SK-N-SH (cell line): ENCODE measurements at regions not wholly inside any gene's neighbourhood (a gene's known extent, or its start where the extent isn't known, plus 50 kb on each side); places are given as distances from the start of the nearest gene placed in this dataset.

ENCODE experiments used
- CTCF ChIA-PET: fragments of 300-600, 350-600 bp; formaldehyde crosslinking; extraction: SDS; loops from one replicate; lab custom pipeline; 2021; lab: Yijun Ruan, JAX
- POLR2A ChIA-PET: fragments of 350-600 bp; sonication (Branson Sonifier 250); formaldehyde crosslinking; extraction: SDS; loops from one replicate; lab custom pipeline; 2020; ENCODE audit warnings: antibody characterized with exemption, inconsistent platforms; lab: Yijun Ruan, JAX
- DNase-seq: peaks from one replicate; pipeline ENCODE4 v3.0.0; 2012
- H2AFZ ChIP-seq: fragments of 200-600 bp; sonication (generic); 2 replicates; pipeline ENCODE4 v1.8.1; 2016; ENCODE audit warnings: antibody characterized with exemption, mild to moderate bottlenecking, low read depth
- H3F3A ChIP-seq: fragments of 200-600 bp; sonication (generic); replicated peaks from 2 replicates; pipeline ENCODE3; 2016; ENCODE audit warnings: antibody characterized with exemption, mild to moderate bottlenecking; ENCODE audit not compliant: insufficient read depth
- H3K27ac ChIP-seq, 2 experiments: fragments of 200-500 bp in 1 of 2; fragments of 200-600 bp in 1 of 2; sonication (Bioruptor generic) in 1 of 2; sonication (generic), shearing (Covaris generic) in 1 of 2; 2 replicates each; pipeline versions ENCODE4 v1.5.1 to v1.6.1; 2014 to 2016; ENCODE audit warnings: low read depth in 2 of 2, inconsistent platforms in 1 of 2, low read length in 1 of 2, mild to moderate bottlenecking in 1 of 2, mixed read lengths in 1 of 2
- H3K27me3 ChIP-seq: fragments of 200-600 bp; sonication (generic), shearing (Covaris generic); 2 replicates; pipeline ENCODE4 v1.6.1; 2016; ENCODE audit warnings: mixed run types; ENCODE audit not compliant: insufficient read depth
- H3K36me3 ChIP-seq, 2 experiments: fragments of 200-500 bp in 1 of 2; fragments of 200-600 bp in 1 of 2; sonication (Bioruptor generic) in 1 of 2; sonication (generic) in 1 of 2; replicated peaks in 1 of 2; 2 replicates each; pipeline versions ENCODE3 to v1.5.1; 2014 to 2016; ENCODE audit warnings: low read length in 1 of 2, mild to moderate bottlenecking in 1 of 2; ENCODE audit not compliant: insufficient read depth in 2 of 2, control insufficient read depth in 1 of 2
- H3K4me1 ChIP-seq, 2 experiments: fragments of 200-500 bp in 1 of 2; fragments of 200-600 bp in 1 of 2; sonication (Bioruptor generic) in 1 of 2; sonication (generic), shearing (Covaris generic) in 1 of 2; 2 replicates each; pipeline versions ENCODE4 v1.5.1 to v1.6.1; 2014 to 2016; ENCODE audit warnings: low read depth in 1 of 2, low read length in 1 of 2, mixed run types in 1 of 2; ENCODE audit not compliant: insufficient read depth in 2 of 2, control insufficient read depth in 1 of 2
- H3K4me2 ChIP-seq: fragments of 200-600 bp; sonication (generic), shearing (Covaris generic); 2 replicates; pipeline ENCODE4 v1.6.1; 2017; ENCODE audit warnings: mixed run types
- H3K4me3 ChIP-seq, 2 experiments: fragments of 200-500 bp in 1 of 2; fragments of 200-600 bp in 1 of 2; sonication (Bioruptor generic) in 1 of 2; sonication (generic), shearing (Covaris generic) in 1 of 2; 2 replicates each; pipeline versions ENCODE4 v1.5.1 to v1.8.1; 2014 to 2016; ENCODE audit warnings: low read depth in 2 of 2, inconsistent platforms in 1 of 2, low read length in 1 of 2, mild to moderate bottlenecking in 1 of 2, mixed read lengths in 1 of 2, moderate library complexity in 1 of 2
- H3K79me2 ChIP-seq: fragments of 200-600 bp; sonication (generic); 2 replicates; pipeline ENCODE4 v1.8.1; 2017; ENCODE audit warnings: mild to moderate bottlenecking; ENCODE audit not compliant: insufficient read depth
- H3K9ac ChIP-seq: fragments of 200-600 bp; sonication (generic); 2 replicates; pipeline ENCODE4 v1.6.1; 2017; ENCODE audit warnings: mixed run types
- H3K9me2 ChIP-seq: fragments of 200-600 bp; sonication (generic); 2 replicates; pipeline ENCODE4 v1.6.1; 2017; ENCODE audit warnings: mixed run types
- H3K9me3 ChIP-seq: fragments of 200-600 bp; sonication (generic); 2 replicates; pipeline ENCODE4 v1.6.1; 2017; ENCODE audit warnings: mixed run types, mild to moderate bottlenecking, moderate library complexity
- H4K20me1 ChIP-seq: fragments of 200-600 bp; sonication (generic); 2 replicates; pipeline ENCODE4 v1.6.1; 2017; ENCODE audit warnings: mild to moderate bottlenecking, mixed run types; ENCODE audit not compliant: insufficient read depth
- JUND ChIP-seq: IDR thresholded peaks from 2 replicates; pipeline ENCODE4 v1.4.0; 2012
- MXI1 ChIP-seq: IDR thresholded peaks from 2 replicates; pipeline ENCODE4 v1.6.1; 2012; ENCODE audit warnings: mild to moderate bottlenecking, low read depth, low read length, improper control_type of control experiment
- NFIC ChIP-seq: IDR thresholded peaks from 2 replicates; pipeline ENCODE4 v1.4.0; 2012; ENCODE audit warnings: borderline replicate concordance
- NRF1 ChIP-seq: IDR thresholded peaks from 2 replicates; pipeline ENCODE4 v1.6.1; 2012; ENCODE audit warnings: low read depth, mild to moderate bottlenecking, low read length
- RCOR1 ChIP-seq: fragments of 150-350 bp; IDR thresholded peaks from 2 replicates; pipeline ENCODE4 v1.6.1; 2017; ENCODE audit warnings: antibody characterized with exemption, low read length
- RFX5 ChIP-seq: IDR thresholded peaks from 2 replicates; pipeline ENCODE4 v1.6.1; 2012; ENCODE audit warnings: mild to moderate bottlenecking, improper control_type of control experiment, low read length
- TAF1 ChIP-seq: IDR thresholded peaks from 2 replicates; pipeline ENCODE4 v1.6.1; 2012; ENCODE audit warnings: low read depth, mild to moderate bottlenecking, low read length, moderate library complexity, borderline replicate concordance
- TCF12 ChIP-seq: IDR thresholded peaks from 2 replicates; pipeline ENCODE4 v1.4.0; 2012
- TEAD4 ChIP-seq: IDR thresholded peaks from 2 replicates; pipeline ENCODE4 v1.4.0; 2012; ENCODE audit warnings: mild to moderate bottlenecking, borderline replicate concordance; ENCODE audit not compliant: insufficient read depth
- WGBS: methylation state at CpG from one replicate; pipeline ENCODE4 v1.1.6; 2017; ENCODE audit warnings: low lambda C conversion rate; 5-methylcytosine and 5-hydroxymethylcytosine counted together
- TF ChIP-seq, protein P1 (sequence below): IDR thresholded peaks from 2 replicates; pipeline ENCODE4 v1.6.1; 2012; ENCODE audit warnings: mild to moderate bottlenecking, low read depth, low read length, moderate library complexity
- TF ChIP-seq, protein P2 (sequence below): IDR thresholded peaks from 2 replicates; pipeline ENCODE4 v1.4.0; 2012; ENCODE audit warnings: low read depth, borderline replicate concordance
- TF ChIP-seq, protein P3 (sequence below): IDR thresholded peaks from 2 replicates; pipeline ENCODE4 v1.4.0; 2012; ENCODE audit warnings: low read depth, borderline replicate concordance
- TF ChIP-seq, protein P4 (sequence below): IDR thresholded peaks from 2 replicates; pipeline ENCODE4 v1.4.0; 2012; ENCODE audit warnings: low read depth
- TF ChIP-seq, protein P5 (sequence below): IDR thresholded peaks from 2 replicates; pipeline ENCODE4; 2012

DNA sequence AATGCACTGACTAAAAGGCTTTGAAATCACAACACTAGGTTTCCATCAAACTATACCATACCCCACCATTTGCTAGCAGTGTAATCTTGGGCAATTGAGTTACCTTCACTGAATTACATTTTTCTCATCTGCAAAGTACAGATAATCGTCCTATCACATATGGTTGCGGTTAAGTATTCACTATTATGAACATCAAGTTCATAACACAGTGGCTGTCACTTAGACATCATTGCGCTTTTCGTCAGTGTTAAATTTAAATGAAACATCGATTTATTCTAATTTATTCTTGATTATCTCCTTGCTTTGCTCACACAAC is 505.9 kb downstream of the CPS1 start (continued):
- TF ChIP-seq, protein P1, sequence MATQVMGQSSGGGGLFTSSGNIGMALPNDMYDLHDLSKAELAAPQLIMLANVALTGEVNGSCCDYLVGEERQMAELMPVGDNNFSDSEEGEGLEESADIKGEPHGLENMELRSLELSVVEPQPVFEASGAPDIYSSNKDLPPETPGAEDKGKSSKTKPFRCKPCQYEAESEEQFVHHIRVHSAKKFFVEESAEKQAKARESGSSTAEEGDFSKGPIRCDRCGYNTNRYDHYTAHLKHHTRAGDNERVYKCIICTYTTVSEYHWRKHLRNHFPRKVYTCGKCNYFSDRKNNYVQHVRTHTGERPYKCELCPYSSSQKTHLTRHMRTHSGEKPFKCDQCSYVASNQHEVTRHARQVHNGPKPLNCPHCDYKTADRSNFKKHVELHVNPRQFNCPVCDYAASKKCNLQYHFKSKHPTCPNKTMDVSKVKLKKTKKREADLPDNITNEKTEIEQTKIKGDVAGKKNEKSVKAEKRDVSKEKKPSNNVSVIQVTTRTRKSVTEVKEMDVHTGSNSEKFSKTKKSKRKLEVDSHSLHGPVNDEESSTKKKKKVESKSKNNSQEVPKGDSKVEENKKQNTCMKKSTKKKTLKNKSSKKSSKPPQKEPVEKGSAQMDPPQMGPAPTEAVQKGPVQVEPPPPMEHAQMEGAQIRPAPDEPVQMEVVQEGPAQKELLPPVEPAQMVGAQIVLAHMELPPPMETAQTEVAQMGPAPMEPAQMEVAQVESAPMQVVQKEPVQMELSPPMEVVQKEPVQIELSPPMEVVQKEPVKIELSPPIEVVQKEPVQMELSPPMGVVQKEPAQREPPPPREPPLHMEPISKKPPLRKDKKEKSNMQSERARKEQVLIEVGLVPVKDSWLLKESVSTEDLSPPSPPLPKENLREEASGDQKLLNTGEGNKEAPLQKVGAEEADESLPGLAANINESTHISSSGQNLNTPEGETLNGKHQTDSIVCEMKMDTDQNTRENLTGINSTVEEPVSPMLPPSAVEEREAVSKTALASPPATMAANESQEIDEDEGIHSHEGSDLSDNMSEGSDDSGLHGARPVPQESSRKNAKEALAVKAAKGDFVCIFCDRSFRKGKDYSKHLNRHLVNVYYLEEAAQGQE, result no peak
- TF ChIP-seq TAF1, result no peak
- TF ChIP-seq MXI1, result no peak

DNA sequence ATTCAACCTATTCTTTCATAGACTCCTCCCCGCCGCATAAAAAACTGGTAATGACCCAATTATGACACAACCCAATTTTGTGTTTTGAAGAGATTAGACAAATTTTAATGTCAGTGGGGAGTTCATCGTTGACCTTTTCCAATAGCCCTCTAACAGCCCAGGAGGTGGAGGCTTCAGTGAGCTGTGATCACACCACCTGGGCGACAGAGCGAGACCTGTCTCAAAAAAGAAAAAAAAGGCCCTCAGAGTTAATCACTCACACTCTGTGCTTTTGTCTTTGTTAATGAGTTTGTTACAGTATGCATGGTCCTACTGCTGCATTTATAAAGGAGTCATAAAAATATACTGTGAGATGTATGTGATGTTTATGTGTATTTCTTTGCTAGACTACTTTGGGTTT is 510.6 kb downstream of the CPS1 start:
- Histone ChIP-seq H3K9me2 (no peaks in the 10 kb centered on the region), H4K20me1 (no peaks in the 10 kb centered on the region), H3K4me3 (no peak overlapping the region), H3K27me3 (no peaks in the 10 kb centered on the region), H2AFZ (no peak overlapping the region), H3K27ac (no peak overlapping the region), H3K9ac (no peak overlapping the region), H3F3A (no peaks in the 10 kb centered on the region), H3K9me3 (no peaks in the 10 kb centered on the region), H3K79me2 (no peaks in the 10 kb centered on the region), H3K4me2 (no peak overlapping the region), H3K36me3 (no peaks in the 10 kb centered on the region), H3K4me1 (no peaks in the 10 kb centered on the region; a peak in 1 of 4 replicates)
- TF ChIP-seq, protein P2, sequence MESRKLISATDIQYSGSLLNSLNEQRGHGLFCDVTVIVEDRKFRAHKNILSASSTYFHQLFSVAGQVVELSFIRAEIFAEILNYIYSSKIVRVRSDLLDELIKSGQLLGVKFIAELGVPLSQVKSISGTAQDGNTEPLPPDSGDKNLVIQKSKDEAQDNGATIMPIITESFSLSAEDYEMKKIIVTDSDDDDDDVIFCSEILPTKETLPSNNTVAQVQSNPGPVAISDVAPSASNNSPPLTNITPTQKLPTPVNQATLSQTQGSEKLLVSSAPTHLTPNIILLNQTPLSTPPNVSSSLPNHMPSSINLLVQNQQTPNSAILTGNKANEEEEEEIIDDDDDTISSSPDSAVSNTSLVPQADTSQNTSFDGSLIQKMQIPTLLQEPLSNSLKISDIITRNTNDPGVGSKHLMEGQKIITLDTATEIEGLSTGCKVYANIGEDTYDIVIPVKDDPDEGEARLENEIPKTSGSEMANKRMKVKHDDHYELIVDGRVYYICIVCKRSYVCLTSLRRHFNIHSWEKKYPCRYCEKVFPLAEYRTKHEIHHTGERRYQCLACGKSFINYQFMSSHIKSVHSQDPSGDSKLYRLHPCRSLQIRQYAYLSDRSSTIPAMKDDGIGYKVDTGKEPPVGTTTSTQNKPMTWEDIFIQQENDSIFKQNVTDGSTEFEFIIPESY, result no peak
- TF ChIP-seq TCF12 (no peak), NFIC (no peak), RFX5 (no peak), TAF1 (no peak), JUND (no peak), TEAD4 (no peak), NRF1 (no peak), RCOR1 (no peak)
- TF ChIP-seq, protein P3, sequence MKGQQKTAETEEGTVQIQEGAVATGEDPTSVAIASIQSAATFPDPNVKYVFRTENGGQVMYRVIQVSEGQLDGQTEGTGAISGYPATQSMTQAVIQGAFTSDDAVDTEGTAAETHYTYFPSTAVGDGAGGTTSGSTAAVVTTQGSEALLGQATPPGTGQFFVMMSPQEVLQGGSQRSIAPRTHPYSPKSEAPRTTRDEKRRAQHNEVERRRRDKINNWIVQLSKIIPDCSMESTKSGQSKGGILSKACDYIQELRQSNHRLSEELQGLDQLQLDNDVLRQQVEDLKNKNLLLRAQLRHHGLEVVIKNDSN, result no peak
- TF ChIP-seq, protein P4, sequence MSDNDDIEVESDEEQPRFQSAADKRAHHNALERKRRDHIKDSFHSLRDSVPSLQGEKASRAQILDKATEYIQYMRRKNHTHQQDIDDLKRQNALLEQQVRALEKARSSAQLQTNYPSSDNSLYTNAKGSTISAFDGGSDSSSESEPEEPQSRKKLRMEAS, result no peak
- TF ChIP-seq, protein P5, sequence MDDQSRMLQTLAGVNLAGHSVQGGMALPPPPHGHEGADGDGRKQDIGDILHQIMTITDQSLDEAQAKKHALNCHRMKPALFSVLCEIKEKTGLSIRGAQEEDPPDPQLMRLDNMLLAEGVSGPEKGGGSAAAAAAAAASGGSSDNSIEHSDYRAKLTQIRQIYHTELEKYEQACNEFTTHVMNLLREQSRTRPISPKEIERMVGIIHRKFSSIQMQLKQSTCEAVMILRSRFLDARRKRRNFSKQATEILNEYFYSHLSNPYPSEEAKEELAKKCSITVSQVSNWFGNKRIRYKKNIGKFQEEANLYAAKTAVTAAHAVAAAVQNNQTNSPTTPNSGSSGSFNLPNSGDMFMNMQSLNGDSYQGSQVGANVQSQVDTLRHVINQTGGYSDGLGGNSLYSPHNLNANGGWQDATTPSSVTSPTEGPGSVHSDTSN, result no peak
- CTCF ChIA-PET, result interaction anchor here (1.0 to 1.6 kb wide), 2 partner anchors 10 to 25 kb away, joined by 4 to 5 read pairs; no protein-coding TSS in a partner anchor
- POLR2A ChIA-PET, result no interaction called here
- WGBS, result 76% methylated on average over 5 of the region's 5 CpGs
- no peak for DNase-seq
